Iris pigment epithelial cell (primary cell): ENCODE measurements at regions not wholly inside any gene's neighbourhood (a gene's known extent, or its start where the extent isn't known, plus 50 kb on each side); places are given as distances from the start of the nearest gene placed in this dataset.
"Not testable (repeated sequence)": the region's sequence is repeated elsewhere in the genome, so short reads cannot be mapped to it uniquely, and the experiment has no call there.

Source experiments
- DNase-seq: peaks from one replicate; pipeline ENCODE4 v3.0.0-alpha.2; 2011; ENCODE audit warnings: low read depth

DNA sequence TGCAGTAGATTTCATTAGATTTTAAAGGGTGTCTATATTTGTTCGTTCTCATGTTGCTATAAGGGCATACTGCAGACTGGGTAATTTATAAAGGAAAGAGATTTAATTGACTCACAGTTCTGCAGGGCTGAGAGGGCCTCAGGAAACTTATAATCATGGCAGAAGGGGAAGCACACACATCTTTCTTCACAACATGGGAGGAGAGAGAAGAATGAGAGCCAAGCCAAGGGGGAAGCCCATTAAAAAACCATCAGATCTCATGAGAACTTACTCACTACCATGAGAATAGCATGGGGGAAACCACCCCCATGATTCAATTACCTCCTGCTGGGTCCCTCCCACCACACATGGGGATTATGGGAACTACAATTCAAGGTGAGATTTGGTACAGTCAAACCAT, 99.5 kb upstream of the TCF21 start:
- not testable (repeated sequence) for DNase-seq

DNA sequence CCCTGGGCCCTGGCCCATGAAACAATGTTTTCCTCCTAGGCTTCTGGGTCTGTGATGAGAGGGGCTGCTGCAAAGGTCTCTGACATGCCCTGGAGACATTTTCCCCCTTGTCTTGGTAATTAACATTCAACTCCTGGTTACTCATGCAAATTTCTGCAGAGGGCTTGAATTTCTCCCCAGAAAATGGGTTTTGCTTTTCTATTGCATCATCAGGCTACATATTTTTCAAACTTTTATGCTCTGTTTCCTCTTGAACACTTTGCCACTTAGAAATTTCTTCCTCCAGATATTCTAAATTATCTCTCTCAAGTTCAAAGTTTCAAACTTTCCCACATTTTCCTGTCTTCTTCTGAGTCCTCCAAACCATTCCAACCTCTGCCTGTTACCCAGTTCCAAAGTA, 98.2 kb upstream of the TCF21 start:
- DNase-seq, result not testable (repeated sequence)

DNA sequence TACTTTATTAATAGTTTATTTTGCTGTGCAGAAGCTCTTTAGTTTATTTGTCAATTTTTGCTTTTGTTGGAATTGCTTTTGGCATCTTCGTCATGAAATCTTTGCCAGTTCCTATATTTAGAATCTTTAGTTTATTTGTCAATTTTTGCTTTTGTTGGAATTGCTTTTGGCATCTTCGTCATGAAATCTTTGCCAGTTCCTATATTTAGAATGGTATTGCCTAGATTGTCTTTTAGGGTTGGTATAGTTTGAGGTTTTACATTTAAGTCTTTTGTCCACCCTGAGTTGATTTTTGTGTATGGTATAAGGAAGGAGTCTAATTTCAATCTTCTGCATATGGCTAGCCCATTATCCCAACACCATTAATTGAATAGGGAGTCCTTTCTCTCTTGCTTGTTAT, 93.9 kb upstream of the TCF21 start:
- DNase-seq, result not testable (repeated sequence)

DNA sequence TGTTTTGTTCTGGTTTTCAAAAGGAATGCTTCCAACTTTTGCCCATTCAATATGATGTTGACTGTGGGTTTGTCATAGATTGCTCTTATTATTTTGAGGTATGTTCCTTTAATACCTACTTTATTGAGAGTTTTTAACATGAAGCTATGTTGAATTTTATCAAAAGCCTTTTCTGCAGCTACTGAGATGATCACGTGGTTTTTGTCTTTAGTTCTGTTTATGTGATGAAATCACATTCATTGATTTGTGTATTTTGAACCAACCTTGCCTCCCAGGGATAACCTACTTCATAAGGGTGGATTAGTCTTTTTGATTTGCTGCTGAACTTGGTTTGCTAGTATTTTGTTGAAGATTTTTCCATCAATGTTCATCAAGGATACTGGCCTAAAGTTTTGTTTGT, 92.7 kb upstream of the TCF21 start:
- no peak for DNase-seq

DNA sequence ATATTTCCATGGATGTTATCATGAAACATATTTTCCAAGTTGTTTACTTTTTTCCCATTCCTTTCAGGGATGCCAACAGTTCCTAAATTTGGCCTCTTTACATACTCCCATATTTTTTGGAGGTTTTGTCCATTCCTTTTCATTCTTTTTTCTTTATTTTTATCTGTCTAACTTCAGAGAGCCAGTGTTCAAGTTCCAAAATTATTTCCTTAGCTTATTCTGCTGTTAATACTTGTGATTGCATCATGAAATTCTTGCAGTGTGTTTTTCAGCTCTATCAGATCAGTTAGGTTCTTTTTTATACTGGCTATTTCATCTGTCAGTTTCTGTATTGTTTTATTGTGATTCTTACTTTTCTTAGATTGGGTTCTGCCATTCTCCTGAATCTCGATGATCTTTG, 89.9 kb upstream of the TCF21 start:
- DNase-seq, result no peak

DNA sequence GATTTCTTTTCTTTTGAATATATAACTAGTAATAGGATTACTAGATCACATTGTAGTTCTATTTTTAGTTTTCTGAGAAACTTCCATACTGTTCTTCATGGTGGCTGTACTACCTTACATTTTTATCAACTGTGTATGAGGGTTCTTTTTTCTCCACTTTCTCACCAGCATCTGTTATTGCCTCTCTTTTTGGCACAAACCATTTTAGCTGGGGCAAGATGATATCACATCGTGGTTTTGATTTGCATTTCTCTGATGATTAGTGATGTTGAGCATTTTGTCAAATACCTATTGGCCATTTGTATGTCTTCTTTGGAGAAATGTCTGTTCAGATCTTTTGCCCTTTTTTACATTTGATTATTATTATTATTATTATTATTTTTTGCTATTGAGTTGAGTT, 86.1 kb upstream of the TCF21 start:
- peak; percentile 17 for DNase-seq

DNA sequence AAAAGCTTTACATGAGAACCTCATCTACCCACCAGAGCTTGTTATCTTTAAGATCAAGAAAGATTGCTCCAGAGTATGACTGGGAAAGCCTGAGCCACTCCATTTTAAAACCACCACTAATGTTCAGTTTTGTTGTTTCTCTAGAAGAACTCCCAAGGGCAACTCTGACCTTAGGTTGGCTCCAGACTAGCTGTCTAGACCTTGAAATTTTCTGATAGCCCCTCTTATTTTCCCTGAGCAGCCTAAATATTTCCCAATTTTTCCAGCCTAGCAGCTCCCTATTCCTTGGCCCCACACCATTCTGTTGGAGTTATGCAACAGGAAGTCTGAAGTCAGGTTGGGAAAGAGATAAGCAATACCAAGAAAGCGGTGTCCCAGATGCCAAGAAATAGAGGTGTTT, 84.6 kb upstream of the TCF21 start:
- DNase-seq, result peak; percentile 67

DNA sequence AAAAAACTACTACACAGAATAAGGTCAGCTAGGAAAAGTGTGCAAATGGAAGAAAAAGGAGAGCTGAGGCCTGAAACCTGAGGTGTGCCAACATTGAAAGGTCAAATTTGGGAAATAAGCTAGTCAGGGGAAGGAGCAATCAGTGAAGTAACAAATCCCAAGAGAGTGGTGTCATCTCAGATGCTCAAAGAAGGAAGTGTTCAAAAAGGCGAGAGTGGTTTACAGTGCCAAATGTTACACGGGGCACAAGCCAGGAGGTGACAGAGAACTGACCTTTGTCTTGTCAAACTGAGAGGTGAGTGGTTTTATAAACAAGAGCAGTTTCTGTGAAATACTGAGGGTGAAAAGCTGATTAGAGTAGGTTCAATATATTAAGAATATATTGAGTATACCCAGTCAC, 83.0 kb upstream of the TCF21 start:
- DNase-seq, result no peak

DNA sequence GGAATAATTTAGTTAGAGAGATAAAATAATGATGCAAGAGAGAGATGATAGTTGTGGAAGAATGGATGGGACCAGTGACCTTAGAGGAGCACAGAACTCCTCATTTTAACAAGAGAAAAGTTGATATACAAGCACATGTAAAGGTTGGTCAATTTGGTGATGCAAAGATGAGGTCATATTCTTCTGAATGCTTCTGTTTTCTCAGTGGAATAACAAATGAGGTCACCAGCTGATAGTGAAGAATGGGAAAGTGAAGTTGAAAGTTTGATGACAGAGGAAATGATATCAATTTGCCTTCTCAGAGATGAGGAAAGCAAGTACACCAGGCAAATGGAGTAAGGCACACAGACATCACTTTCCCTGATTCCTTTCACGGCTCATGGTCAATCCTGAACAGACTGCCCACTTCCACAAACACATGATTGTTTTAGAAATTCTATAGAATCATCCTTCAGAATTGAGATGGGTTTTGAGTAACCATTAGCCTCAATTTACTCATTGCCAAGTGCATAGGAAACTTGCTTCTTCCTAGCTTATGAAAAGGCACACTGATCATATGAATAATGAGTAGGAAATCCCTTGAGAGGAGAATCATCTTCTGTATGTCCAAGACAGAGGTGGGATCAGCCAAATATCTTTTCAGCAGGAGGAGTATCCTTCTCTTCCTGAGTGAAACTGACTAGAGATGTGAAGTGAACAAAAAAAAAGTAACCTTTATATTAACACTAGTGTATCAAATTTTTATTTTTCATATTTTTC, 82.4 kb upstream of the TCF21 start:
- DNase-seq, result peak; percentile 51

DNA sequence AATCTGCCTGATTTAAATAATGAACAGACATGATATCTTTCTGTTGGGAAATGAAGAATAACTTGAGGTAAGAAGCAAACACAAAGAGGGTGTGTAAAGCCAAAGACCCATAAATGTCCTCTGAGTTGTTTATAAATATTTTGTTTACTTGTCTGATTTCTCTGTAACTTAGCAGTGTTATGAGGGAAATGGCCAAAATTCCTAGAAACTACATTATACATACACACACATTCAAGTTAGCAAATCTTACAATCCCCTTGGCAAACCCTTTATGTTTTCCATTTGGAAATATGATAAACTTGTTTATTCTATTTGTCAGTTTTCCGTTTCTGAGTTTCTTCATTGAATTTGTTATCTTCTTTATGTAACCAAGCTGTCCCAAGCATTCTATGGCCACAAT, 81.4 kb upstream of the TCF21 start:
- no peak for DNase-seq

DNA sequence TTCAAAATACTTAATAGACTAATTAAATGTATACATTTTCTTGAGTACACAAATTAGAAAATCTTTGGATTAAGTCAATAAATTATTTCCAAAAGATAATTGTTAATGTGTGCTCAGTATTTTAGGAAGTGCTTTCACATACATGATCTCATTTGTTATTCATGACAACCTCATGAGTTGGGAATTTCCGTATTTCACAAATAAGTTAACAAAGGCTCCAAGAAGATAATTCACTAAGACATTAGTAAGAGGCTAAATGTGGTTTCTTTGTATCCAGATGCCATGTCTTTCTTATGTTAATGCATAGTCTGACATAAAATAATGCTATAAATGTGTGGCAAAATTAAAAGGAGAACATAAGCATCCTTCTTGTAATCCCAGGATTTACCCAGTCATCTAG, 79.5 kb upstream of the TCF21 start:
- DNase-seq, result peak; percentile 27

DNA sequence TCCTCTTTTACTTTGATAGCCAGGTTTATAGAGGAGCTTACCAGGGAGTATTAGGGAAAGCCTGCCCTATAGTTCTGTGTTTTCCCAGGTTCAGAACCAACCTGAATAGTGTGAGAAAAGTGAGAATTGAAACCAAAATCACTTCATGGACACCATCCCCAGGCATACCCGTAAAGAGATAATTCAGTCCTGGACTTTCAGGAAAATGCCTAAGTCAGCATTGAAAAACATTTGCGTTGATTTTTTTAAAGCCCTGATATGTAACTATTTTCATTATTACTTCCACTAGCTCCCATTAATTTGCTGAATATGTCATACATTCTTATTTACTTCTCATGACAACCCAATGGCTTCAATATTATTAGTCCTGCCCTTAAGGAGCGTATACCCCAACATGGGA, 77.4 kb upstream of the TCF21 start:
- no peak for DNase-seq

DNA sequence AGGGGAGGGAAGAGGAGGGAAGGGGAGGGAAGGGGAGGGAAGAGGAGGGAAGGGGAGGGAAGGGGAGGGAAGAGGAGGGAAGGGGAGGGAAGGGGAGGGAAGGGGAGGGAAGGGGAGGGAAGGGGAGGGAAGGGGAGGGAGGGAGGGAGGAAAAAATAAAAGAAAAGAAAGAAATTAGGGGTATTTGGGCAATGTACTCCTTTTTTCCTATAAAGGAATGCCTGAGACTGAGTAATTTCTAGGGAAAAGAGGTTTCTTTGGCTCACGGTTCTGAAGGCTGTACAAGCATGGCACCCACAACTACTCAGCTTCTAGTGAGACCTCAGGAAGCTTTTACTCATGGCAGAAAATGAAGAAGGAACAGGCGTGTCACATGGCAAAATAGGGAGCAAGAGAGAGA, 76.5 kb upstream of the TCF21 start:
- DNase-seq, result not testable (repeated sequence)

DNA sequence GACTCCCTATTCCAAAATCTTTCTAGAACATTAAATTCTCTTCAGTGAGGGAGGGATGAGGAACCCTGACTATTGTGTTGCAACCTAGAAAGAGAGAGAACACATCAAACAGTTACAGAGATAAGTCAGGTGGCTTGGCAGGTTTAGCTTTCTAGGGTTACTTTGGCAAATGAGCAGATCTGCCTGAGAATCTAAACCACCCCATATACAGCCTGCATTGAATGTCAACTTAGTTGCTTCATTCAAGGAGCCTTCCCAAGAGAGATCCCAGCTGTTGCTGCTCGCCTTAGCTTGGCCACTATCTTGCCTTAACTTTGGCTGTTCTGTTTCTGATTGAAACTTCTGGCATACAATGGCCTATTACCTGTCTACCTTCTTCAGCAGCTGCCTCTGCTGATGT, 74.7 kb upstream of the TCF21 start:
- DNase-seq, result no peak

DNA sequence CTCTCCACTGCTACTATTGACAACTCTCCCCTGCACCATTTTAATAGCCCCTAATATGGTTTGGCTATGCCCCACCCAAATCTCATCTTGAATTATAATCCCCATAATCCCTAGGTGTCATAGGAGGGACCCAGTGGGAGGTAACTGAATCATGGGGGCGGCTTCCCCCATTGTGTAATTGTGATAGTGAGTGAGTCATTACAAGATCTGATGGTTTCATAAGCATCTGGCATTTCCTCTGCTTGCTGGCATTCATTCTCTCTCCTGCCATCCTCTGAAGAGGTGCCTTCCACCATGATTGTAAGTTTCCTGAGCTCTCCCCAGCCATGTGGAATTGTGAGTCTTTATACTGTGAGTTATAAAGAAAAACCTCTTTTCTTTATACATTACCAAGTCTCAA, 74.1 kb upstream of the TCF21 start:
- DNase-seq, result peak; percentile 75

DNA sequence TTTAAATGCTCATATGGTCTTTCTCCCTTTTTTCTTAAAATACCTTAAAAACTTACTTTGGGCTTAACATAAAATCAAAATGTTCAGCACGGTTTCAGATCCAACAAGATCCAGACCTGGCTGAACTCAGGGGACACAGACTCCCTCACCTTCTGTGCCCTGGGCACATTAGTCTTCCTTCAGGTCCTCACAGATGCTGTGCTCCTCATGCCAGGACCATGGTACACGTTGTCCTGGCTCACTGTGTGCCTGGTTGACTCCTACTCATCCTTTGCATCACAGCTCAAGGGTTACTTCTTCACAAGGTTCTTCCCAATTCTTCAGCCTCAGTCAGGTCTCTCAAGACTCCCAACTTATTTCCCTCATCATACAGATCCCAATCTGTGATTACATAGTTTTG, 73.6 kb upstream of the TCF21 start:
- no peak for DNase-seq

DNA sequence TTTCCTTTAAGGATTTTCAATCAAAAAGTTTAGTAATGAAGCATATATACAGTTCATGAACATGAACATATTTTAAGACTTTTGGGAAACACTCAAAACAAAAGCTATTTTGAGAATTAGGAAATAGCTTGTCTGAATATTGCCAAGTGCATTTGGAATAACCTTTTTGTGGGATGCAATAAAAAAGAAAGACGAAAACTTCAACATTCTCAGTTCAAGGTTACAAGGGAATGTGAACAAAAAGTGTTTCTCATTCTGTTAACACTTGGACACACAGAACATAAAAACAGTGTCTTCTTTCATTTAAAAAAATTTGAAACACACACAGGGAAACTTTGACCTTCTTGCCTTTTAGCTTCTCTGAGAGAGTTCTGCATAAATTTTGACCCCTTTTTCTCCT, 72.7 kb upstream of the TCF21 start:
- no peak for DNase-seq

DNA sequence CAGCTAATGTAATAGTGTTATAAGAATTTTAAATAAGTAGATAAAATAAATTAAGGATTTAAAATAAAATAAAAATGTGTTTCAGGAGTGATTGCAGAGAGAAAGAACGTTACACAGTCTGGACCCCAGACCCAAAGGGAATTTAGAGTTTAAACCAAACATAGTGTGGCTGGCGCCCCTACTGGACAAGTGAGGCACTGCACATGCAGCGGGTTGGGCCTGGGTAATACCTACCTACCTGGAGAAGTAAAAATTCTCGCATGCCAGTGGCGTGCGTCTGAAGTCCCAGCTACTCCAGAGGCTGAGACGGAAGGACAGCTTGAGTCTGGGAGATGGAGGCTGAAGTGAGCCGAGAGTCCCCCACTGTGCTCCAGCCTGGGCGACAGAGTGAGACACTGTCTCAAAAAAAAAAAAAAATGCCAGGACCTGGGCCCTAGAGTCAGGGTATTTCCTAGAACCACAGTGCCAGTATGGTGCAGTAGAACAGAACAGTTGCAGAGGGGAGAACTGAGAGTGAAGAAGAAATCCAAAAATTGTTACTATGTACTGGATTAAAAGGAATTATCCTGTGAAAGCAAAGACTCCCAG, 71.4 kb upstream of the TCF21 start:
- no peak for DNase-seq

DNA sequence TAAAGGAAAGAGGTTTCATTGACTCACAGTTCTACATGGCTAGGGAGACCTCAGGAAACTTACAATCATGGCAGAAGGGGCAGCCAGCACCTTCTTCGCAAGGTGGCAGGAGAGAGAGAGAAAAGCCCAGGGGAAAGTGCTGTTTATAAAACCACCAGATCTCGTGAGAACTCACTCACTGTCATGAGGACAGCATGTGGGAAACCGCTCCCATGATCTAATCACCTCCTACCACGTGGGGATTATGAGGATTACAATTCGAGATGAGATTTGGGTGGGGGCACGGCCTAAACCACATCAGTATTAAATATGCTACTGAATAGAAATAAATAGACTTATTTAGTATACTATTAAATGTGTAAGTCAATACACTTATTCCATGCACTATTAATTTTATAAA, 70.6 kb upstream of the TCF21 start:
- no peak for DNase-seq

DNA sequence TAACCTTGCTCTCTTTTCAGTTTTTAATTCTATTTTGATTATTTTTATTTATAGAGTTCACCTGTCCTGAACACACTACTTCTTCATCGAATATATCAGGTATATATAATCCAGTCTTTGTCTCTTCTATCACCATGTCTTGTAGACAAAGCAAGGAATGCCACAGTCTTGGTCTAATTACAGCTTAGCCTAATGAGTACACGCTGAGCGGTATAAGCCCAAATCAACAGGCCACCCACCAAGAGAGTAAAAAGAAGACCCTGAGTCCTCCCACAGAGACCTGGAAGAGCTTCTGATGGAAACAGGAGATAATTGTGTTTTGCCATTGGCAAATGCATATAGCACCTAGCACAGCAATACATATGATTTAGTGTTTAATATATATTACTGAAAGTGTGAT, 68.7 kb upstream of the TCF21 start:
- no peak for DNase-seq

DNA sequence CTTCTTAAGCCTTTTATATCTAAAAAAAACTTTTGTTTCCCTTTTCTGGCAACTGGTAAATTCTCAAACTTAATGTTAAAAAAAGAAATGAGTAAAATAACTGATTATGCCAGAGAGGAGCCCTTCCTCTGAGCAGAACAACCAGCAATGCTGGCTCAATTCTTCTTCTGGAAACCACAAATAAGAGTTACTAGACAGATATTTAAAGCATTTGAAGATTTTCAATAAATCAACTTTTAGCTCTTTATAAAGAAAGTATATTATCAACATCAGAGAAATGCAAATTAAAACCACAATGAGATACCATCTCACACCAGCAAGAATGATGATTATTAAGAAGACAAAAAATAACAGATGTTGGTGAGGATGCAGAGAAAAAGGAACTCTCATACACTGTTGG, 61.1 kb upstream of the TCF21 start:
- no peak for DNase-seq

DNA sequence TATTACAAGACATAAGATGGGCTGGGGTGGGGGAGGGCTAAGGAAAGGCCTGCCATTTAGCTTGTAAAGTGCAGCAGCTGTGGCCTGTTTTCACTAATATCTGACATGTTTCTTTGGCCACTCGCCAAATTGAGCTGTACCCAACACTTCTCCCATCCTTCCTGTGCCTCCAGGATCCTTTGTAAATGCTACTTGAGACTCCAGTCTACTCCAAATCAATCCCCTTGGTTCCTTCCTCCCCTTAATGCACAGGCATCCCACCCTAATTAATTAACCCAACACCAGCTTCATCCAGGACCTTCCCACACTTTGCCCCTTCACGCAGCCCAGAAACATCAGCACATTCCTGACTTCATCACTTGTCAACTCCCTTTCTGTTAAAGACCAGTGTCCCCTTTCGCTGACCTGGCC, 55.0 kb upstream of the TCF21 start:
- no peak for DNase-seq

DNA sequence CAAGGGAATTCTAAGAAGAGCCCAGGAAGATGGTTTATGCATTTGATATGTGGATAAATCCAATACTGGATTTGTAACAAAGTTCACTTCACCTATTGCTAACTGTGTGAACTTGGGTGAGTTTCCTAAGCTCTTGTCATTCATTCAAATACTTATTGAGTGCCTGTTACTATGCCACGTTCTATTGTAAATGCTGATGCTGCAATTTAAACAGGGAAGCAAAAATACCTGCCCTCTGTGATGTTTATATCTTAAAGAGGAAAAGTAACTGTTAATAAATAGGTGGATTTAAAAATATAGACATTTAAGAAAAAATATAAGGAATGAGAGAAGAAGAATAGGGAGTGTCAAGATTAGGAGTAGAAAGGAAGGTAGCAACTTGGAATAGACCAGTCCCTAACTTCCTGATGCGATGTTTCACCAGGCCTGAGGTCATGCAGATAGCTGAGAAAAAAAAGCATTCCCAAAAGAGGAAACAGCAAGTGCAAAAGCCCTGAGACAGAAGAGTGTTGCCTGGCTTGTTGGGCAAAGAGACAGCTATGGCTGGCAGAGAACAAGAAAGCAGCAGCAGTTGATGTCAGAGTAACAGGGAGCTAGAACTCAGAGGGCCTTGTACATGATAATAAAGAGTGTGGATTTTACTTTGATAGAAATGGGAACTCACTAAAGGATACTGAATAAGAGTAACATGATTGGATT, 54.3 kb upstream of the TCF21 start:
- DNase-seq, result no peak

DNA sequence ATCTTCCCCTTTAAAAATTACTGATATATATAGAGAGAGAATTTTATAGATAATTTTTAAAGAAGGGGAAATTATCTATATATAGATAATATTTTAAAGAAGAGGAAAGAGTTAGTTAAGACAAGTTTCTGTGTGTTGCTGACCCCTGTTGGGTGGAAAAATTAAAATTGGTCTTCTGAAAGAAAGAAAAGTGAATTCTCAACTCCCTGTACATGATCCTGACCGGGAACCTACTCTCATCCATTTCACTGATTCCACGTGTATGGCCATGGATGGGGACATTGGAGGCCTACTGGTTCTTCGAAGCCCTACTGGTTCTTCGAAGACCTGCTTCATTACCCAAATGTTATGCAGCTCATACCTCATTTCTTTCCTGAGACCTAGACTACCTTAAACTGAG, 53.0 kb upstream of the TCF21 start:
- DNase-seq, result peak; percentile 18
